ENCODE measurements at regions not wholly inside any gene's neighbourhood (a gene's known extent, or its start where the extent isn't known, plus 50 kb on each side); places are given as distances from the start of the nearest gene placed in this dataset.

DNA sequence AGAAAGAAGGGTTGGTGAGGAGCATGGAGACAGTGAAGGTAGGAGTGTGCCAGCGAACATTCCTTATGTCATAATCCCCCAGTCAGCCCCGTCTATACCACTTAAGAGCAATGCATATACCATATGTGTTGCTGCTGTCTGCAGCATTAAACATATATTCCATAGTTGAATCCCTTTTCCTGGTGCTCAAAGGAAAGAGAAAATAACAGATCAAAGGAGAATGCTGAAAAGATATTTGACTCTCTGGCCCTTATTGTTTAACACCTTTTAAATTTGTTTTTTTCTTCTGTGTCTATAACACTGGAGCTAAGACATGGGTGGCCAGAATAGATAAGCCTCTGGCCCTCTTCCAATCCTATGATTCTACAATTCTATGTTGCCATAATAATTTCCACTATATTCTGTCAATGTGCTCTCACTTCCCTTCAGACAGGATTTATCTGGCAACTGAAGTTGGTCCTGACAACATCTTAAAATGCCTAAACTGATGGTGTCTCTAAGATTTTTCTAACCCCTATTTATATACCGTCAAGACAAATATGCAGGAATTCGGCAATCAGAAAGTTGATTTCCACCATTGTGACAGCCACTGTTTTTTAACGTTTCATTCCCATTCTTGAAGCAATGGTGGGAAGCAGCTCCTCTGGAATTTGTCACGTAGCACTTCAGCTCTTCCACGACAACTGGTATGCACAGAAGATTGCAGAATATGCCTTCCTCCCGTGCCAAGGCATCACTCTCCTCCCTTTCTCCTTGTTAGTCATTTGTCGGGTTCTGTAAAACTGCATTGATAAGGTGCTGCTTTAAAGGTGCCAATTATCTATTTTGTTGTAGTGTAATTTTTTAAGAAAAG lies 204.7 kb downstream of the BCAT1 start:
- TF ChIP-seq EZH2 (IDR thresholded peaks at IDR 0.05): no peak
- TF ChIP-seq, protein P1, sequence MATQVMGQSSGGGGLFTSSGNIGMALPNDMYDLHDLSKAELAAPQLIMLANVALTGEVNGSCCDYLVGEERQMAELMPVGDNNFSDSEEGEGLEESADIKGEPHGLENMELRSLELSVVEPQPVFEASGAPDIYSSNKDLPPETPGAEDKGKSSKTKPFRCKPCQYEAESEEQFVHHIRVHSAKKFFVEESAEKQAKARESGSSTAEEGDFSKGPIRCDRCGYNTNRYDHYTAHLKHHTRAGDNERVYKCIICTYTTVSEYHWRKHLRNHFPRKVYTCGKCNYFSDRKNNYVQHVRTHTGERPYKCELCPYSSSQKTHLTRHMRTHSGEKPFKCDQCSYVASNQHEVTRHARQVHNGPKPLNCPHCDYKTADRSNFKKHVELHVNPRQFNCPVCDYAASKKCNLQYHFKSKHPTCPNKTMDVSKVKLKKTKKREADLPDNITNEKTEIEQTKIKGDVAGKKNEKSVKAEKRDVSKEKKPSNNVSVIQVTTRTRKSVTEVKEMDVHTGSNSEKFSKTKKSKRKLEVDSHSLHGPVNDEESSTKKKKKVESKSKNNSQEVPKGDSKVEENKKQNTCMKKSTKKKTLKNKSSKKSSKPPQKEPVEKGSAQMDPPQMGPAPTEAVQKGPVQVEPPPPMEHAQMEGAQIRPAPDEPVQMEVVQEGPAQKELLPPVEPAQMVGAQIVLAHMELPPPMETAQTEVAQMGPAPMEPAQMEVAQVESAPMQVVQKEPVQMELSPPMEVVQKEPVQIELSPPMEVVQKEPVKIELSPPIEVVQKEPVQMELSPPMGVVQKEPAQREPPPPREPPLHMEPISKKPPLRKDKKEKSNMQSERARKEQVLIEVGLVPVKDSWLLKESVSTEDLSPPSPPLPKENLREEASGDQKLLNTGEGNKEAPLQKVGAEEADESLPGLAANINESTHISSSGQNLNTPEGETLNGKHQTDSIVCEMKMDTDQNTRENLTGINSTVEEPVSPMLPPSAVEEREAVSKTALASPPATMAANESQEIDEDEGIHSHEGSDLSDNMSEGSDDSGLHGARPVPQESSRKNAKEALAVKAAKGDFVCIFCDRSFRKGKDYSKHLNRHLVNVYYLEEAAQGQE (IDR thresholded peaks at IDR 0.05; ENCODE audit: low read depth): no peak
- no peak for TF ChIP-seq EGR1 (IDR thresholded peaks at IDR 0.05; ENCODE audit: low read depth)
- no peak for TF ChIP-seq CEBPB (IDR thresholded peaks at IDR 0.05; ENCODE audit: low read depth)
- TF ChIP-seq JUND (IDR thresholded peaks at IDR 0.05): no peak
- TF ChIP-seq ZFX (IDR thresholded peaks at IDR 0.05): no peak
- TF ChIP-seq, protein P2, sequence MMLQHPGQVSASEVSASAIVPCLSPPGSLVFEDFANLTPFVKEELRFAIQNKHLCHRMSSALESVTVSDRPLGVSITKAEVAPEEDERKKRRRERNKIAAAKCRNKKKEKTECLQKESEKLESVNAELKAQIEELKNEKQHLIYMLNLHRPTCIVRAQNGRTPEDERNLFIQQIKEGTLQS (IDR thresholded peaks at IDR 0.05): no peak
- Histone ChIP-seq H3K79me2 (ENCODE audit: insufficient read depth, low read length) (no peaks in the 10 kb centered on the region), H3K36me3 (ENCODE audit: control insufficient read depth in 1 of 2, insufficient read depth in 2 of 2, low read length in 2 of 2) (no peaks in the 10 kb centered on the region), H3K27ac (ENCODE audit: low read depth, low read length) (no peak overlapping the region), H4K20me1 (ENCODE audit: insufficient read depth) (no peaks in the 10 kb centered on the region), H3K9me2 (ENCODE audit: insufficient read depth) (no peaks in the 10 kb centered on the region), H3K4me1 (ENCODE audit: control insufficient read depth in 1 of 2, insufficient read depth in 2 of 2, low read length in 2 of 2) (no peaks in the 10 kb centered on the region), H3K4me3 (replicated peaks in 1 of 2; ENCODE audit: low read depth in 1 of 2, low read length in 2 of 2) (no peak overlapping the region), H3K4me2 (ENCODE audit: low read length) (no peak overlapping the region), H3K27me3 (ENCODE audit: insufficient read depth, low read length) (no peaks in the 10 kb centered on the region), H2AFZ (ENCODE audit: low read depth, low read length, poor library complexity, severe bottlenecking) (no peak overlapping the region), H3K9me3 (ENCODE audit: control insufficient read depth in 1 of 2, insufficient read depth in 1 of 2, low read depth in 1 of 2, low read length in 2 of 2) (peaks cover 0 to 3% of the 10 kb centered on the region in 2 experiments; a peak in 1 of 4 replicates), H3K9ac (ENCODE audit: low read length) (no peak overlapping the region)
- ATAC-seq (no peak), DNase-seq (ENCODE audit: low read depth, low spot score) (no peak)
- POLR2A ChIA-PET: no interaction called here
- RAD21 ChIA-PET (ENCODE audit: low non-redundant PET in 1 of 2, low total read pairs in 2 of 2, uncharacterized antibody in 2 of 2, unreplicated experiment in 2 of 2): no interaction called here
- intact Hi-C loops (cut with micrococcal nuclease): no loop called here
- no TSS peak for BruUV-seq (replicated peaks)
- CTCF ChIA-PET: no interaction called here

Data from HCT116 (cell line).